WTC11 (cell line): ENCODE measurements at regions not wholly inside any gene's neighbourhood (a gene's known extent, or its start where the extent isn't known, plus 50 kb on each side); places are given as distances from the start of the nearest gene placed in this dataset.

ENCODE experiments used
- TCF7 ChIP-seq: sonication (generic); formaldehyde crosslinking; IDR thresholded peaks from 2 replicates; pipeline ENCODE4 v1.8.0; 2022; ENCODE audit warnings: mild to moderate bottlenecking, low read depth, missing genetic modification reagents, moderate library complexity
- TEAD4 ChIP-seq: sonication (generic); formaldehyde crosslinking; IDR thresholded peaks from 2 replicates; pipeline ENCODE4 v1.8.0; 2022; ENCODE audit warnings: mild to moderate bottlenecking, missing genetic modification reagents
- ZNF121 ChIP-seq: sonication (generic); formaldehyde crosslinking; IDR thresholded peaks from 2 replicates; pipeline ENCODE4 v1.8.0; 2023; ENCODE audit warnings: missing genetic modification reagents
- ZNF263 ChIP-seq: sonication (generic); formaldehyde crosslinking; IDR thresholded peaks from 2 replicates; pipeline ENCODE4 v1.8.1; 2022; ENCODE audit warnings: low read depth, mild to moderate bottlenecking, moderate library complexity, missing genetic modification reagents
- TF ChIP-seq, protein P1 (sequence below): sonication (generic); formaldehyde crosslinking; conservative IDR thresholded peaks from 2 replicates; pipeline ENCODE4 v1.8.1; 2022; ENCODE audit warnings: mild to moderate bottlenecking, missing genetic modification reagents
- TF ChIP-seq, protein P2 (sequence below): sonication (generic); formaldehyde crosslinking; IDR thresholded peaks from 2 replicates; pipeline ENCODE4 v1.8.1; 2023; ENCODE audit warnings: mild to moderate bottlenecking, missing genetic modification reagents
- TF ChIP-seq, protein P3 (sequence below): fragments of 200-600 bp; IDR thresholded peaks from 2 replicates; pipeline ENCODE4 v1.8.0; 2022; ENCODE audit warnings: antibody characterized with exemption
- TF ChIP-seq, protein P4 (sequence below): sonication (generic); formaldehyde crosslinking; IDR thresholded peaks from 2 replicates; pipeline ENCODE4 v1.8.0; 2022; ENCODE audit warnings: mild to moderate bottlenecking, missing genetic modification reagents

DNA sequence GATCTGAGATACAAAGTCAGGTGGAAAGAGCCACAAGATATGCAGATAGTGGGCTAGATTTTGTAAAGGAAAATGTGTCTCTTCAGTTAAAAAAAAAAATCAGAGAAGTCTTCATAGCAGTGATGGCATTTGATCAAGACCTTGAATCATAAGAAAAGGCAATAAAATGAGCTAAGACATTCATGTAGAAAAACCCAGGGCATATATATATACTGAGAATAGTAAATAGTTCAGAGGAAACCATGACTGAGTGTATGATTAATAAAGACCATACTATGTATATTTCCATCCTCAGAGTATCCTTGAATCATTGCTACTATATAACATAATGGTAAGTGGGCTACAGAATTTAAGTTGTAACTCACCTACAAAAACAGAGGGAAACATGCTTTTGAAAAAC, 321.7 kb upstream of the NR5A2 start:
- TF ChIP-seq, protein P1, sequence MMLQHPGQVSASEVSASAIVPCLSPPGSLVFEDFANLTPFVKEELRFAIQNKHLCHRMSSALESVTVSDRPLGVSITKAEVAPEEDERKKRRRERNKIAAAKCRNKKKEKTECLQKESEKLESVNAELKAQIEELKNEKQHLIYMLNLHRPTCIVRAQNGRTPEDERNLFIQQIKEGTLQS (CRISPR knock-in tag) = no peak
- TF ChIP-seq, protein P2, sequence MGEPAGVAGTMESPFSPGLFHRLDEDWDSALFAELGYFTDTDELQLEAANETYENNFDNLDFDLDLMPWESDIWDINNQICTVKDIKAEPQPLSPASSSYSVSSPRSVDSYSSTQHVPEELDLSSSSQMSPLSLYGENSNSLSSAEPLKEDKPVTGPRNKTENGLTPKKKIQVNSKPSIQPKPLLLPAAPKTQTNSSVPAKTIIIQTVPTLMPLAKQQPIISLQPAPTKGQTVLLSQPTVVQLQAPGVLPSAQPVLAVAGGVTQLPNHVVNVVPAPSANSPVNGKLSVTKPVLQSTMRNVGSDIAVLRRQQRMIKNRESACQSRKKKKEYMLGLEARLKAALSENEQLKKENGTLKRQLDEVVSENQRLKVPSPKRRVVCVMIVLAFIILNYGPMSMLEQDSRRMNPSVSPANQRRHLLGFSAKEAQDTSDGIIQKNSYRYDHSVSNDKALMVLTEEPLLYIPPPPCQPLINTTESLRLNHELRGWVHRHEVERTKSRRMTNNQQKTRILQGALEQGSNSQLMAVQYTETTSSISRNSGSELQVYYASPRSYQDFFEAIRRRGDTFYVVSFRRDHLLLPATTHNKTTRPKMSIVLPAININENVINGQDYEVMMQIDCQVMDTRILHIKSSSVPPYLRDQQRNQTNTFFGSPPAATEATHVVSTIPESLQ (CRISPR knock-in tag) = no peak
- TF ChIP-seq, protein P3, sequence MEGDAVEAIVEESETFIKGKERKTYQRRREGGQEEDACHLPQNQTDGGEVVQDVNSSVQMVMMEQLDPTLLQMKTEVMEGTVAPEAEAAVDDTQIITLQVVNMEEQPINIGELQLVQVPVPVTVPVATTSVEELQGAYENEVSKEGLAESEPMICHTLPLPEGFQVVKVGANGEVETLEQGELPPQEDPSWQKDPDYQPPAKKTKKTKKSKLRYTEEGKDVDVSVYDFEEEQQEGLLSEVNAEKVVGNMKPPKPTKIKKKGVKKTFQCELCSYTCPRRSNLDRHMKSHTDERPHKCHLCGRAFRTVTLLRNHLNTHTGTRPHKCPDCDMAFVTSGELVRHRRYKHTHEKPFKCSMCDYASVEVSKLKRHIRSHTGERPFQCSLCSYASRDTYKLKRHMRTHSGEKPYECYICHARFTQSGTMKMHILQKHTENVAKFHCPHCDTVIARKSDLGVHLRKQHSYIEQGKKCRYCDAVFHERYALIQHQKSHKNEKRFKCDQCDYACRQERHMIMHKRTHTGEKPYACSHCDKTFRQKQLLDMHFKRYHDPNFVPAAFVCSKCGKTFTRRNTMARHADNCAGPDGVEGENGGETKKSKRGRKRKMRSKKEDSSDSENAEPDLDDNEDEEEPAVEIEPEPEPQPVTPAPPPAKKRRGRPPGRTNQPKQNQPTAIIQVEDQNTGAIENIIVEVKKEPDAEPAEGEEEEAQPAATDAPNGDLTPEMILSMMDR = no peak
- TF ChIP-seq TCF7 (CRISPR knock-in tag) (no peak), TEAD4 (no peak), ZNF121 (CRISPR knock-in tag) (no peak), ZNF263 (no peak)
- TF ChIP-seq, protein P4, sequence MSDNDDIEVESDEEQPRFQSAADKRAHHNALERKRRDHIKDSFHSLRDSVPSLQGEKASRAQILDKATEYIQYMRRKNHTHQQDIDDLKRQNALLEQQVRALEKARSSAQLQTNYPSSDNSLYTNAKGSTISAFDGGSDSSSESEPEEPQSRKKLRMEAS (CRISPR knock-in tag) = no peak
